GM18873 (cell line): ENCODE measurements at regions not wholly inside any gene's neighbourhood (a gene's known extent, or its start where the extent isn't known, plus 50 kb on each side); places are given as distances from the start of the nearest gene placed in this dataset.
"Not testable (repeated sequence)": the region's sequence is repeated elsewhere in the genome, so short reads cannot be mapped to it uniquely, and the experiment has no call there.

Source experiments
- ATAC-seq: cut with Tn5 transposase; IDR thresholded peaks from one replicate; pipeline ENCODE4 v1.9.1; 2021; ENCODE audit warnings: mild to moderate bottlenecking, moderate library complexity, moderate number of reproducible peaks; ENCODE audit not compliant: unreplicated experiment, low FRiP score

DNA sequence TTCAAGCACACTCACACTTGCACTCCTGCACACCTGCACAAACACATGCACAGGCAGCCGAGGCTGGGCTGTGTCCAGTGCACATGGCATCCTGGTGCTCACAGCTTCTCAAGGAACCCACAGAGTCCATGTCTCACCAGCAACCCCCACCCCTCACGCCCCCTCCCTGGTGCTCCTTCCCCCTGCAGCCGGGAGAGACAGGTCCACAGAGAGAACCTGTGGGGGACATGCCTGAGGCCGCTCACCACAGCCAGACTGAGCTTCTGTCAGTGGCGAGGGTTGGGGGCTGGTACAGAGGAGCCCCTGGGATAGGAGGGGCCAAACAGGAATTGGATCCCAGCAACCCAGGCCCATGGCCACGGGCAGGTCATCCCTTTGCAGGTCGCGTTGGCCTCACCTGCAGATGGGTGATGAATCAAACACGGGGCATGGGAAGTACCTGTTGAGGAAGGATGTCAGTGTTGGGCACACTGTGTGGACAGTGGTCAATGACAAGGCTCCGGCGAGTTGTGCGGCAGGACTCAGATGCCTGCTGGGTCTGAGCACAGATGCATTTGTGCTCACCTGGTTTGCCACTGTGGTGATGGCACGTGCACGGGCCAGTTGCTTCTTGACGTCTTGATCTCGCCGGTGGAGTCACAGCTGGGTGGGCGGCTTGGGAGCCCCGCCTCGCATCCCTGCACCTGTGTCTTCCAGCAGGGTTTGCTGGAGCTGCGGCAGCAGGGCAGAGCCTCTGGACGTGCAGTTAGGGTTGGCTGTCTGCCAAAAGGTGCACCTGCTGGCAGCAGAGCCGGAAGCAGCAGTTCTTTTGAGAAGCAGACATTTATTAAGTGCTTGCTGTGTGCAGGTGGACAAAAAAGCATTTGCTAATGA, 113.0 kb downstream of the ERMARD start:
- ATAC-seq, result no peak

DNA sequence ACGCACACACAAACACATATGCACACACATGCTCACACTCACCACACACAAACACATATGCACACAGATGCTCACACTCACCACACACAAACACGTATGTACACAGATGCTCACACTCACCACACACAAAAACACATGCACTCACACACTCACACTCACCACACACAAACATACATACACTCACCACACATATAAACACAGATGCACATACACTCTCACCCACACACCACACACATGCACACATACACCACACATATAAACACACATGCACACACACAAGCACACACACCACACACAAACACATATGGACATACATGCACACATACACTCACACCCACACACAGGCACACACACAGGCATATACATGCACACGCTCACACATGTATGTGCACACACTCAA, 112.3 kb downstream of the ERMARD start:
- no peak for ATAC-seq

DNA sequence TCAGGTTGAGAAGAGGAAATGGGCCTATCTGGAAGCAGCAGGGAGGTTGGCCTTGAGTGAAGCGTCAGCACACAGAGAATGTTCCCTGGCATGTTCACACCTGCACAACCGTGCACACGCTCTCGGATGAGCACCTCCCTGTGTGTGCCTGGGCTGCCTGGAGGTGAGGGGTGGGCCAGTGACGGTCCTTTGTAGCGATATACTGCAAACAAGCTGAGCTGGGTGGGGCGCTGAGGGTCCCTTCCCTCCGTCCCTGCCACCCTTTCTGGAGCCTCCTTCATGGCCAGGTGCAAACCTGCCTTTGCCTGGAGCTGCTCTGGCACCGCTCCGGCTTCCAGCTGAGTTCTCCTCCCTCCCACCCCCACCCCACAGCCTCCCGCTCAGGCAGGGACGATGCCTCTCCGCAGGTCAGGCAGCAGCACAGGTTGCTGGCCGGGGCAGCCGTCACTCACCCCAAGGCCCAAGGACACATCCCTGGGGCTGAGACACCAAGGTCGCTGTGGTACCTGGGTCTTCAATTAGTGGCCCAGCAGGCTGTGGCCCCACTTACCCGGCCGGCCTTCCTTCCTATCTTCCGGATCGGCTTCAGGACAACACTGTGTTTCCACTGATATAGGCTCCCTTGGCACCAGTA, 111.6 kb downstream of the ERMARD start:
- no peak for ATAC-seq

DNA sequence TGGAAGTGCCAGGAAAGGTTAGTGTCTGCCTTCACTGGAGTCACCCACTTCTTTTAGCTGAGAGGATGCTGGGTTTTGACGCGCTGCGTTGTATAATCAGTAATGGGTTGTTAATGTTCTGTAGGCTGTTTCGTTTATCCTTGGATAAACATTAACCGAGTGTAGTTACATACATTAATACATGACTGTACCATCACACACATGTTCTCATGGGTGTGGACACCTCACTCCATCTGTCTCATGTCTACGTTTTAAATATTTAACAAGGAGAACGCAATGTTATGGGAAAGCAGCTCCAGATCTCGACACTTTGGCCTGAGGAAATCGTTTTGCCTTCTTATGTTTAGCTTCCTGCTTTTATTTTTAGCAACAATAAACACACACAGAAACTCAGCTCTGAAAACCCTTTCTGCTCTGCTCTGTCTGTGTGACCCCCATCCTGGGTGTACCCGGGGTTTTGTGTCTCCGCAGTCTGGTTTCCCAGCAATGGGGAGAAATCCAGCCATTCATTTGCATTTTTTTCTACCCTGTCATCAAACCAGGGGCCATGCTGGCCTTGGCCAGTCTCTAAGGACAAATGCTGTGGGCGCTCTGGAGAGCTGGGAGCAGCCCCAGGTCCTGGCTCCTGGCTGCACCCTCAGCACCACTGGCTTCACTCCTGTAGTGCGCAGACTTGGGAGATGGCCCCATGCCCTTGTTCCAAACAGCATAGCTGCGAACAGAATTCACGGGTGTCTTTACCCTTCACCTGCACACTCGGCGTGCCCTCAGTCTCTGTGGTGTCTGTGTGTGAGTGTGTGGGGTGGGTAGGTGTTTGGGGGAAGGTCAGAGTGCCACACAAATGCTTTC, 110.8 kb downstream of the ERMARD start:
- no peak for ATAC-seq

DNA sequence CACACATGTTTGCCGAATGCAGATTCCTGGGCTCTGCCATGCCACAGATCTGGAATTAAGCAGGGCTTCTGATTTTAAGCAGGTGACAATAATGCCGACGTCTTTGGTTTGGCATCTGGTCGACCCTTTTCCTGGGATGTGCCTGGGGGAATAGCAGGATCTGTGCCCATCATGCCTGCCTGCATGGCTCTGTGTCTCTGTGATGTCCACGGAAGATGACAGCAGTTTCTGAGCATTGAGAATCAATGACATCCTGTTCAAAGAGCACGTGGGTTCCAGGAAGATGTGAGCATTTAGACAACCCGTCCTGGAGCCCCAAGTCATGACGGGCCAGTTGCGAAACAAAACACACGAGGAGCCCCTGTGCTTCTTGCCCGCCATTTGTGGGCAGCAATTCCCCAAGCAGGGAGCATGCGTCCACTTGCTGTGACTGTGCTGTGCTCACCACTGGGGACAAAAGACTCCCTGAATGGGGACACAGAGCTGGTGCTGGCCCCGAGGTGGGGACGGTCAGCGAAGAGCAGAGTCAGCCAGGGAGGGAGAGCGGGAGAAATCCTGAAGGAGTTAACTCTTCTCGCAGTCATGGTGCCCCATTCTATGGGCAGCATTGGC, 110.1 kb downstream of the ERMARD start:
- no peak for ATAC-seq

DNA sequence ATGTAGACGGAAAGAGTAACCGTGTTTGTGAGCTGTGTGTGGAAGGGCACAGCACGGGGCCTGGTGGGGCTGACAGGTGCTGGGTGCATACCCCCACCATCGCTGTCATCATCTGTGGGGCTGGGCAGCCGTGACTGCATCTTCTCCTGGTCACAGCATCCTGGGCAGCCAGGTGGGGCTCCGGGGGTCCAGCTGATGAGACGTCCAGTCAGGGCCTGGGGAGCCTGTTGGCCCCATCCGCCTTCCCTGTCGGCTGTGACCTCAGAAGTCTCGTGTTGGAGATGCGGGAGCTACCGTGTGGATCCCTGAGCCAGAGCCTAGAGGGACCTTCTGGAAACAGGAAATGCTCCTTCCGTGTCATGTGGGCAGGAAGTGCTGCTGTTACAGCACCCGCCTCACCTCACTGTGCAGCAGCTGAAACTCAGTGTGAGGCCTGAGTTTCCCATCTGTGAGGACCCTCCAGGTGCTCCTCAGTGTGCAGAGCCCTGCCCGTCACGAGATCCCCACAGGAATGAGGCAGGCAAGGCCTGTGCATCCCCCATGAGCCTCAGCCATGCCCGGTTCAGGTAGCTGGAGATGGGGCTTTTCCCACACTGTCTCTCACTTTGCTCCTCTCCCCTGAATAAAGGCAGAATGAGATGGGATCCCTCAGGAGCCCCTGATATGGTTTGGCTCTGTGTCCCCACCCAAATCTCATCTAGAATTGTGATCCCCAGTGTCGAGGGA, 108.7 kb downstream of the ERMARD start:
- no peak for ATAC-seq

DNA sequence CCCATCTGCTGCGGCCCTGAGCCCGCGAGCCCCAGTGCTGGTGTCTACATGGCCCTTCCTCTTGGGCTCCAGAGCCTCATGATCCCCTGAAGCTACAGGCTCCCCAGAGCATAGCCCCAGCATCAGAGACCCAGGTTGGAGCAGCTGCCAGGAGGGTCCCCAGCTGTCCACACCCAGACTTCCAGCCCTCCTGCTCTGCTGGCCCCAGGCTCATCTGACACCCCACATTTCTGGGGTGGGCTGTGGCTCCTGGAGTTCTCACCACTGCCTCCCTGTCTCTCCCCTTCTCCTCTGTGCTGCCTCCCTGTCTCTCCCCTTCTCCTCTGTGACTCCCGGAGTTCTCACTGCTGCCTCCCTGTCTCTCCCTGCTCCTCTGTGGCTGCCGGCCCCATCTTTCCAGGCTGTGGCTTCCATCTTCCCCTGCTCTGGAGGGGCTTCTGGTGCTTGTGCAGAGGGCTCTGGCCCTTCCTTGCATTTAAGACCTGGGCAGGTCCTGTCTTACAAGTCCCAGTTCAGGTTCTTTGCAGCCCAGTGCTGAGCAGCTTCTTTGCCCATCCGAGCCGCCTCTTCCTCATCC, 108.1 kb downstream of the ERMARD start:
- ATAC-seq, result no peak

DNA sequence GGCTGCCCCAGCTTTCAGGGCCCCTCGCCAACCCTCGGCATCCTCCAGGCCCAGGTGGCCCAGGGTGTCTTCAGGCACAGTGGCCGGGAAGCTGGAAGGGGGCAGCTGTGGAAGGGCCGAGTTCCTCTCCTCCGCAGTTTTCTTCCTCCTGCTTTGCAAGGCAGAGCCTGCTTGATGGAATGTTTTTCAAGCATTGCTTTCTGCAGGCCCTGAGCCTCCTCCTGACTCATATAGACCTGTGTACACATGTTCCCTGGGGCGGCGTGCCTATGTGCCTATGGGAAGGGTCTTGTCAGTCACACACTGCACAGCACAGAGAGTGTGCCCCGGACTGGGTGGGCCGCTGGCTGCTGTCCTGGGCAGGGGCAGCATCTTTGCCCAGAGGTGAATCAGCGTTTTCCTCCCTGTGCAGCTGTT, 107.5 kb downstream of the ERMARD start:
- no peak for ATAC-seq

DNA sequence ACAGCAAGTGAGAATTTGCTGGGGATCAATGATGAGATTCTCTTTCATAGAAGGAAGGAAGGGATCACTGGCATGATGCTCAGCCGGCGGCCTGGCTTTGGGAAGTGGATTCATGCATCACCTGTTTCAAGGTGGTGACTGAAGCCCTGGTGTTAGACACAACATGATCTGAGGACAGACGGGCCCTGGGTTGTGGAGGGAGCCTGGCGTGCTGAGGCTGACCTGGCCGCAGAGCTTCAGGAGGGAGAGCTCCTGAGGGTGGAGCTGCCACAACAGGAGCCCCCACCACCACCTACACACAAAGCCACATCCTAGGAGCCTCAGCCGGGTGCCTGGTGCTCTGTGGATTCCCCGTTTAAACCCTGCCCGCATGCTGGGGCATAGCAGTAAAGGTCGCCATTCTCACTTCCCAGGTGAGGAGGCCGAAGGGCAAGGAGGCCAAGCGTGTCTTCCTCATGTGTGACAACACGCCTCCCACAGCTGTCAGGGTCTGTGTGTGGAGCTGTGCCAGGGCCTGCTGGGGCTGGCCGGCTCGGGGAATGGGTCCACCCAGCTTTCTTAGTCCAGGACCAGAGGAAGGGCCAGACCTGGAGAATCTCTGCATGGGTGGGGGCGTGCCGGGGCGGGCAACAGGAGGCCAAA, 107.0 kb downstream of the ERMARD start:
- ATAC-seq, result no peak

DNA sequence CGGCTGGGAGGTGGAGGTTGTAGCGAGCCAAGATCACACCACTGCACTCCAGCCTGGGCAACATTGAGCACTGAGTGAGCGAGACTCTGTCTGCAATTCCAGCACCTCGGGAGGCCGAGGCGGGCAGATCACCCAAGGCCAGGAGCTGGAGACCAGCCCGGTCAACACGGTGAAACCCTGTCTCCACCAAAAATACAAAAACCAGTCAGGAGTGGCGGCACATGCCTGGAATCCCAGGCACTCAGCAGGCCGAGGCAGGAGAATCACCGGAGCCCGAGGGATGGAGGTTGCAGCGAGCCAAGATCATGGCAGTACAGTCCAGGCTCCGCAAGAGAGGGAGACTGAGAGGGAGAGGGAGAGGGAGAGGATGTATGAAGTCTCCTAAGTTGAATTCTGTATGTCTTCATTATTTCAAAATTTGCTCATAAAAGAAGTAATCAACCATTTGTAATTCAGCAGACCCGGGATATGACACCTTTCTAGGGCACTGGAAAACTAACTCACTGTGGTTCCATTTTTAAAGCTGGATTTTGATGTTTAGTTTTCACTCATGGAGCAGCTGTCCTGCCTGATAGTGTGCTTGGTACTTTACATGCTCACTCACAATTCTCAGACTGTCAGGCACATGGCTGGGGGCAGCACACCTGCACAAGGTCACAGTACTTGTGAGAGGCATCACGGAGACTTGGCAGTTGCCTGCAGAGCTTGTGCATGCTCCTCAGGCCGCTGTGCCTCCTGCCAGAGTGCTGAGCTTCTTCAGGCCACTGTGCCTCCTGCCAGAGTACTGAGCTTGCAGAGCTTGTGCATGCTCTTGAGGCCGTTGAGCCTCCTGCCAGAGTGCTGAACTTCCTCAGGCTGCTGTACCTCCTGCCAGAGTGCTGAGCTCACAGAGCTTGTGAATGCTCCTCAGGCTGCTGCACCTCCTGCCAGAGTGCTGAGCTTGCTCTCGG, 106.2 kb downstream of the ERMARD start:
- ATAC-seq, result no peak

DNA sequence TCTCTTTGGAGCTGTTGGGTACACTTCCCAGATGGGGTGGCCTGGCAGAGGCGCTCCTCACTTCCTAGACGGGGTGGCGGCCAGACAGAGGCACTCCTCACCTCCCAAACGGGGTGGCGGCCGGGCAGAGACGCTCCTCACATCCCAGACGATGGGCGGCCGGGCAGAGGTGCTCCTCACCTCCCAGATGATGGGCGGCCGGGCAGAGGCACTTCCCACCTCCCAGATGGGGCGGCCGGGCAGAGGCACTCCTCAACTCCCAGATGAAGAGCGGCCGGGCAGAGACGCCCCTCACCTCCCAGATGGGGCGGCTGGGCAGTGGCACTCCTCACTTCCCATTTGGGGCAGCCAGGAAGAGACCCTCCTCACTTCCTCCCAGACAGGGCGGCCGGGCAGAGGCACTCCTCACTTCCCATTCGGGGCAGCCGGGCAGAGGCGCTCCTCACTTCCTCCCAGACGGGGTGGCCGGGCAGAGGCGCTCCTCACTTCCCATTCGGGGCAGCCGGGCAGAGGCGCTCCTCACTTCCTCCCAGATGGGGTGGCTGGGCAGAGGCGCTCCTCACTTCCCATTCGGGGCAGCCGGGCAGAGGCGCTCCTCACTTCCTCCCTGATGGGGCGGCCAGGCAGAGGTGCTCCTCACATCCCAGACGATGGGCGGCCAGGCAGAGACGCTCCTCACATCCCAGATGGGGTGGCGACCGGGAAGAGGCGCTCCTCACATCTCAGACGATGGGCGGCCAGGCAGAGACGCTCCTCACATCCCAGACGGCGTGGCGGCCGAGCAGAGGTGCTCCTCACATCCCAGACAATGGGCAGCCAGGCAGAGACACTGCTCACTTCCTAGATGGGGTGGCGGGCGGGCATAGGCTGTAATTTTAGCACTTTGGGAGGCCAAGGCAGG, 105.3 kb downstream of the ERMARD start:
- not testable (repeated sequence) for ATAC-seq

DNA sequence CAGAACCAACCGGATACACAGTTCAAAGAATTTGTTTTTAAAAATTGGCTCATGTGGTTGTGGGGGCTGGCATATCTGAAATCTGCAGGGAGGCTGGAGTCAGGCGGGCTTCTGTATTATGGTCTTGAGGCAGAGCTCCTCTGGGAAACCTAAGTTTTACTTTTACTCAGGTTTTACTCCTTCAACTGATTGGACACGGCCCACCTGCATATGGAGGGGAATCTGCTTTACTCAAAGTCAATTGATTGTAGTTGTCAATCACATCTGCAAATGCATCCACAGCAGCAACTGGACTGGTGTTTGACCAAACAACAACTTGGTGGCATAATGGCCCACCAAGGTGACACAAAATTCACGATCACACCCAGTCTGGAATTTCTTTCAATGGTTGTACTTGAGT, 103.4 kb downstream of the ERMARD start:
- no peak for ATAC-seq

DNA sequence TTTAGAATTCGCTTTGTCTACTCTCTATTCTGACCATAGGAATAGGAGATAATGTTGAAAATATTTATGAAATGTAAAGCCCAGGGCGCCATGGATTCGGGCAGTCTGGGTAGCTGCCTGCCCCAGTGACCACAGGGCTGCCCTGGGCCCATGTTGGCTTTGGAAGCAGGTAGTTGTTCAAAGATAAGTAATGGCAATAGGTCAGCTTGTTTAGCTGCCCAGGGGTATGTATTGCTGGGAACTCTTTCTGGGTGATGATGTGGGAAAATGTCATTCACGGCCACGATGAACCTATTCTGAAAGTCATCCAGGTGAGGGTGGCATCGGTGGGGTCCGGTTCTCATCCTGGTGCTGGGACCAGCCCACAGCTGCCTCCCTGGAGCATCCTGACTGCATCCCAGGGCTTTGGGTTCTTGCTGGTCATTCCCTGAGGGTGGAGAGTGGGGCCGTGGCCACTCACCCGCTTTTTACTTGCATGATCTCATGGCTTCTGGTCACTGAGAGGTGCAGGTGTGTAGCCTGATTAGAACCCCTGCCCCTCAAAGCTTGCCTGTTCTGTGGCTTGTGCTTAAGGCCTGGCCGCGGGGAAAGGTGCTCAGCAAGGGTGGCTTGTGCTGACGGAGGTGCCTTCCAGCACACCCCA, 102.8 kb downstream of the ERMARD start:
- no peak for ATAC-seq

DNA sequence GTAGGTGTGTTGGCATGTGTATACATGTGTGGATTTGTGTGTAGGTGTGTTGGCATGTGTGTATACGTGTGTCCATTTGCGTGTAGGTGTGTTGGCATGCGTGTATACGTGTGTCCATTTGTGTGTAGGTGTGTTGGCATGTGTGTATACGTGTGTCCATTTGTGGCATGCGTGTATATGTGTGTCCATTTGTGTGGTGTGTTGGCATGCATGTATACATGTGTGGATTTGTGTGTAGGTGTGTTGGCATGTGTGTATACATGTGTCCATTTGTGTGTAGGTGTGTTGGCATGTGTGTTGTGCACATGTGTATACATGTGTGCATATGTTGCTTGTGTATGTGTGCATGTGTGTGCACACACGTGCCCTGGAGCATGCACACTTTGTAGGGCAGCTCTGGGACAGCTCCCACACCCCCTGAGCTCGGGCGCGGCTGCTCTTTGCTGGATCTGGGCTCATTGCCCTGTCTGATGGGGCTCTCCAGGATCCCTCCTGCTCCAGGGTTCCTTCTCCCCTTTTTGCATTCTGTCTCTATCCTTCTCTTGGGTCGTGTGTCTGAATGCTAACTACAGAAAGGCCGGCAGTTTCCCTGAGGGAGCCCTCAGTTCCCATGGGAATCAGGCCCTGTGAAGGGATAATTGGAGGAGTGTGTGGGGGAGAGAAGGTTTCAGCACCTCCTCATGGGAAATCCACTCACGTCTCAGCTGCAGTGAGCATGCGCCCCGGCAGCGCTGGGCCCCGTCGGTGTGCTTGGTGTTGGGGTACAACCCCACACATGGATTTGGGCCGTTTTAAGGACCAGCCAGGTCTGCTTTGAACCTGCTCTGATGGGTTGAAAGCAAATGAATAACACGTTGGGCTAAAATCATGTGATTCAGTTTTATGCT, 102.0 kb downstream of the ERMARD start:
- ATAC-seq, result no peak

DNA sequence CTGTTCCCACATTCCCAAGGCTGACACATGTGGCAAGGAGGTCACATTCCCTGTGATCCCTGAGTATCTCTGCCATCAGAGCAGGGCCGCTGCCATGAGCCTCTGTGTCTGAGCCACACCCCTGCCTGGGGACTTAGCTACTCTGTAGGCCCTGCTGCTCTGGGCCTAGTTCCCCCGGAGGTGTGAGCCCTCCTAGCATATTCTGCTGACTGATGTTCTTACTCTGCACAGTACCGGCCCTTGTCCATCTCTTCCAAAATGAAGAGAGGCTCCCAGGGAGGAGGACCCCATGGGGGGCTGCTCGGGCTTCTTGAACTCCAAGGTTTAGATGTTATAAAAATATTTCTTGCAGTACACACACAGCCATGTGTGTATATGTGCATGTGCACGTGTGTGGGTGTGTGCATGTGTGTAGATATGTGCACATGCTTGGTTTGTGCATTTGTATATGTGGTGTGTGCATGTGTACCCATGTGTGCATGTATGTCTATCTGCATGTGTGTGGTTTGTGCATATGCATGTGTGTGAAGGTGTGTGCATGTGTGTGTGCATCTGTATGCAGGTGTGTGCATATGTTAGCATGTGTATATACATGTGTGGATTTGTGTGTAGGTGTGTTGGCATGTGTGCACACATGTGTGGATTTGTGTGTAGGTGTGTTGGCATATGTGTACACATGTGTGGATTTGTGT, 101.2 kb downstream of the ERMARD start:
- no peak for ATAC-seq
